ENCODE measurements at regions not wholly inside any gene's neighbourhood (a gene's known extent, or its start where the extent isn't known, plus 50 kb on each side); places are given as distances from the start of the nearest gene placed in this dataset.

DNA sequence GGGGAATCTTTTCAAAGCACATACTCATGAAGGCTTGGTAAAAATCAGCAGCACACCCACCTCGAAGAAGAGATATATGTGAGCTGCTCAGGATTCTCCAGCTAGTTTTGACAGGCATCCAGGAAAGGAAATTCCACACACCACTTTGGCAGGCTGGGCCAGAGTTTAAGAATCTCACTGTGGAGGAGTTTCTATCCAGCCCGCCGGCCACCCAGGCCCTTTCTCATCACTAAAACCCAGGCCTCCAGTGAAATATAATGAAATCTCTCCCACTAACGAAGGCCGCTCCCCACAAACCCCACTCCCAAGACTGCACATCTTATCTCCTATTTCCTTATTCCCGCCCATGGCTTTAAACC lies 202.0 kb downstream of the GLI2 start:
- no peak overlapping the region for H3K4me2 ChIP-seq (ENCODE audit: control insufficient read depth, insufficient read depth)
- no TSS peak for BruUV-seq (replicated peaks)
- H3K9ac ChIP-seq (ENCODE audit: control insufficient read depth, insufficient read depth, low read length): no peak overlapping the region
- no peaks in the 10 kb centered on the region for H4K20me1 ChIP-seq (ENCODE audit: control insufficient read depth, insufficient read depth)
- intact Hi-C loops (cut with micrococcal nuclease; ENCODE audit: unreplicated experiment): no loop called here
- no peaks in the 10 kb centered on the region for H3K9me3 ChIP-seq (replicated peaks; ENCODE audit: control insufficient read depth, insufficient read depth, low read length)
- POLR2A ChIA-PET: no interaction called here
- no peaks in the 10 kb centered on the region for H3K36me3 ChIP-seq (ENCODE audit: control insufficient read depth in 2 of 2, insufficient read depth in 2 of 2, low read length in 1 of 2)
- no peaks in the 10 kb centered on the region; a peak in 1 of 4 replicates for H3K27me3 ChIP-seq (replicated peaks in 1 of 2; ENCODE audit: control insufficient read depth in 2 of 2, insufficient read depth in 2 of 2, low read length in 1 of 2)
- CTCF ChIA-PET: no interaction called here
- no peak overlapping the region for H3K4me3 ChIP-seq
- SMC1A ChIA-PET (ENCODE audit: uncharacterized antibody, unreplicated experiment): no interaction called here
- no peak for ATAC-seq
- WGBS (ENCODE audit: insufficient coverage, insufficient replicate concordance, low lambda C conversion rate, missing lambda C conversion rate): 53% methylated on average over 6 of the region's 6 CpGs
- RAD21 ChIA-PET (ENCODE audit: unreplicated experiment): no interaction called here
- no peak for TF ChIP-seq SREBF2 (IDR thresholded peaks at IDR 0.05; ENCODE audit: low read length)
- TF ChIP-seq ZNF274 (IDR thresholded peaks at IDR 0.05; ENCODE audit: insufficient read depth, insufficient read length): no peak
- TF ChIP-seq, protein P1, sequence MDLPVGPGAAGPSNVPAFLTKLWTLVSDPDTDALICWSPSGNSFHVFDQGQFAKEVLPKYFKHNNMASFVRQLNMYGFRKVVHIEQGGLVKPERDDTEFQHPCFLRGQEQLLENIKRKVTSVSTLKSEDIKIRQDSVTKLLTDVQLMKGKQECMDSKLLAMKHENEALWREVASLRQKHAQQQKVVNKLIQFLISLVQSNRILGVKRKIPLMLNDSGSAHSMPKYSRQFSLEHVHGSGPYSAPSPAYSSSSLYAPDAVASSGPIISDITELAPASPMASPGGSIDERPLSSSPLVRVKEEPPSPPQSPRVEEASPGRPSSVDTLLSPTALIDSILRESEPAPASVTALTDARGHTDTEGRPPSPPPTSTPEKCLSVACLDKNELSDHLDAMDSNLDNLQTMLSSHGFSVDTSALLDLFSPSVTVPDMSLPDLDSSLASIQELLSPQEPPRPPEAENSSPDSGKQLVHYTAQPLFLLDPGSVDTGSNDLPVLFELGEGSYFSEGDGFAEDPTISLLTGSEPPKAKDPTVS (IDR thresholded peaks at IDR 0.05; ENCODE audit: low read depth, low read length): no peak
- TF ChIP-seq, protein P2, sequence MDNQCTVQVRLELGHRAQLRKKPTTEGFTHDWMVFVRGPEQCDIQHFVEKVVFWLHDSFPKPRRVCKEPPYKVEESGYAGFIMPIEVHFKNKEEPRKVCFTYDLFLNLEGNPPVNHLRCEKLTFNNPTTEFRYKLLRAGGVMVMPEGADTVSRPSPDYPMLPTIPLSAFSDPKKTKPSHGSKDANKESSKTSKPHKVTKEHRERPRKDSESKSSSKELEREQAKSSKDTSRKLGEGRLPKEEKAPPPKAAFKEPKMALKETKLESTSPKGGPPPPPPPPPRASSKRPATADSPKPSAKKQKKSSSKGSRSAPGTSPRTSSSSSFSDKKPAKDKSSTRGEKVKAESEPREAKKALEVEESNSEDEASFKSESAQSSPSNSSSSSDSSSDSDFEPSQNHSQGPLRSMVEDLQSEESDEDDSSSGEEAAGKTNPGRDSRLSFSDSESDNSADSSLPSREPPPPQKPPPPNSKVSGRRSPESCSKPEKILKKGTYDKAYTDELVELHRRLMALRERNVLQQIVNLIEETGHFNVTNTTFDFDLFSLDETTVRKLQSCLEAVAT (IDR thresholded peaks at IDR 0.05): no peak
- no peak for TF ChIP-seq YY1 (IDR thresholded peaks at IDR 0.05; ENCODE audit: low read depth, low read length)
- TF ChIP-seq DPF2 (IDR thresholded peaks at IDR 0.05): no peak
- no peak for TF ChIP-seq ZBED1 (IDR thresholded peaks at IDR 0.05; ENCODE audit: borderline replicate concordance)
- no peak for TF ChIP-seq NR2C2 (IDR thresholded peaks at IDR 0.05; ENCODE audit: borderline replicate concordance, control insufficient read depth, insufficient read length, low read depth)
- TF ChIP-seq HDAC2 (IDR thresholded peaks at IDR 0.05): no peak
- TF ChIP-seq, protein P3, sequence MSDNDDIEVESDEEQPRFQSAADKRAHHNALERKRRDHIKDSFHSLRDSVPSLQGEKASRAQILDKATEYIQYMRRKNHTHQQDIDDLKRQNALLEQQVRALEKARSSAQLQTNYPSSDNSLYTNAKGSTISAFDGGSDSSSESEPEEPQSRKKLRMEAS (IDR thresholded peaks at IDR 0.05; ENCODE audit: low read depth, low read length): no peak
- TF ChIP-seq TARDBP (IDR thresholded peaks at IDR 0.05; ENCODE audit: borderline replicate concordance): no peak
- no peak for TF ChIP-seq STAT1 (conservative IDR thresholded peaks at IDR 0.05)
- TF ChIP-seq FOXK2 (IDR thresholded peaks at IDR 0.05): no peak
- TF ChIP-seq EGR1 (IDR thresholded peaks at IDR 0.05; ENCODE audit: borderline replicate concordance in 1 of 2, low read depth in 2 of 2, low read length in 2 of 2): no peak
- TF ChIP-seq, protein P4, sequence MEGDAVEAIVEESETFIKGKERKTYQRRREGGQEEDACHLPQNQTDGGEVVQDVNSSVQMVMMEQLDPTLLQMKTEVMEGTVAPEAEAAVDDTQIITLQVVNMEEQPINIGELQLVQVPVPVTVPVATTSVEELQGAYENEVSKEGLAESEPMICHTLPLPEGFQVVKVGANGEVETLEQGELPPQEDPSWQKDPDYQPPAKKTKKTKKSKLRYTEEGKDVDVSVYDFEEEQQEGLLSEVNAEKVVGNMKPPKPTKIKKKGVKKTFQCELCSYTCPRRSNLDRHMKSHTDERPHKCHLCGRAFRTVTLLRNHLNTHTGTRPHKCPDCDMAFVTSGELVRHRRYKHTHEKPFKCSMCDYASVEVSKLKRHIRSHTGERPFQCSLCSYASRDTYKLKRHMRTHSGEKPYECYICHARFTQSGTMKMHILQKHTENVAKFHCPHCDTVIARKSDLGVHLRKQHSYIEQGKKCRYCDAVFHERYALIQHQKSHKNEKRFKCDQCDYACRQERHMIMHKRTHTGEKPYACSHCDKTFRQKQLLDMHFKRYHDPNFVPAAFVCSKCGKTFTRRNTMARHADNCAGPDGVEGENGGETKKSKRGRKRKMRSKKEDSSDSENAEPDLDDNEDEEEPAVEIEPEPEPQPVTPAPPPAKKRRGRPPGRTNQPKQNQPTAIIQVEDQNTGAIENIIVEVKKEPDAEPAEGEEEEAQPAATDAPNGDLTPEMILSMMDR (IDR thresholded peaks at IDR 0.05 in 2 of 3, conservative IDR thresholded peaks at IDR 0.05 in 1 of 3; ENCODE audit: control insufficient read depth in 2 of 3, extremely low read depth in 1 of 3, insufficient read depth in 1 of 3, low read depth in 3 of 3, low read length in 3 of 3): no peak
- no peak for TF ChIP-seq POLR2AphosphoS5 (IDR thresholded peaks at IDR 0.05; ENCODE audit: low read length)
- no peak for DNase-seq (ENCODE audit: low read depth, low spot score)
- H3K79me2 ChIP-seq (ENCODE audit: control insufficient read depth, insufficient read depth, low read length): no peaks in the 10 kb centered on the region
- no peak for FAIRE-seq
- no peak overlapping the region for H2AFZ ChIP-seq (ENCODE audit: control insufficient read depth, low read depth, low read length)
- H3K27ac ChIP-seq (ENCODE audit: control insufficient read depth, insufficient read depth): no peak overlapping the region
- in situ Hi-C loops (cut with MboI): no loop called here
- H3K4me1 ChIP-seq (ENCODE audit: control insufficient read depth, insufficient read depth, low read length): no peaks in the 10 kb centered on the region
